NCI-H146 (cell line): ENCODE measurements at regions not wholly inside any gene's neighbourhood (a gene's known extent, or its start where the extent isn't known, plus 50 kb on each side); places are given as distances from the start of the nearest gene placed in this dataset.
"Not testable (repeated sequence)": the region's sequence is repeated elsewhere in the genome, so short reads cannot be mapped to it uniquely, and the experiment has no call there.

ENCODE experiments used
- DNase-seq: peaks from one replicate; lab custom pipeline; 2025; lab: John Stamatoyannopoulos, UW

DNA sequence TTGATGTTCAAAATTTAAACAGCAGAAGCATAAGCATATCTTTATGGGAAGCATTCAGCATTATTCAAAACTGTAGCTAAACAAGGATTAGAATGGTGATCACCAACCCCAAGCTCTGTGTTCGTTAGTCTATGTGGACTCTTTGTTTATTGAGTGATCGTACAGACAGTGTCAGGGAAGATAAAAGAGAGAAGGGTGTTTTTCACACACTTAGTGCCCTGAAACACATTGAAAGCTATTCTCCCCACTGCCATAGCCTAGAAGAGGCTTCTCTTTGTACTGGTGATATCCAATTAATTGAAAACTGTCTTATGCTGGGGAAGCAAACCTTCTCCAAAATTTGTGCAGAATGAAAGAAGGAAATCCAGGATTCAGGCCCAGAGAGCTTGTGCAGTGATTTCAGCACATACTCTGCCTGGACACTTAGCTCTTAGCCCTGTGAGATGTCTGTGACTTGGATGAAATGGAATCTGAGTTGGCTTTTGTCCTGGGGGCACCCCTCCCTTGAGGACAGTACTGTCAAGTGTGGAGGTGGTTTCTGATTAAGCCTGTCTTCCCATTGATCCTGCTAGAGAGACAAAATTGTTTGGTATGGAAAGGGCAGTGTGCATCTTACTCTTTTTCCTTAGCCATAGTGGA lies 125.7 kb upstream of the MTHFD1L start:
- no peak for DNase-seq

DNA sequence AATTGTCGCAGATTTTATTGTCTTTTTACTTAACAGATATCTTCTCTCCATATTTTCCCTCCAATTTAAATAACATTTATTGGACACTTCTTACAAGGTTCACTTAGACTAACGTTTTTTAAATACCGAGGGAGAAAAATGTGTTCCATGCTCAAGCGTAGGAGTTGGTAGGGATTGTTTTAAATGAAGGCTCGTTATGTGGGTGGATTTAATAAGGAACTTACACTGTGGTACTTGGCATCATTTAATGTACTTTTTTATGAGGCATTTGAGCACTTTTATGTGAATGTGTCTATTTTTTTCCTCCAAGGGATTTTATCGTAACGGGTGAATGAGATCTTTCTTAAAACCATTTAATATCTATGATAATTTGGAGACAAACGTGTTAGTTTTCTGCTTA lies 125.0 kb upstream of the MTHFD1L start:
- no peak for DNase-seq

DNA sequence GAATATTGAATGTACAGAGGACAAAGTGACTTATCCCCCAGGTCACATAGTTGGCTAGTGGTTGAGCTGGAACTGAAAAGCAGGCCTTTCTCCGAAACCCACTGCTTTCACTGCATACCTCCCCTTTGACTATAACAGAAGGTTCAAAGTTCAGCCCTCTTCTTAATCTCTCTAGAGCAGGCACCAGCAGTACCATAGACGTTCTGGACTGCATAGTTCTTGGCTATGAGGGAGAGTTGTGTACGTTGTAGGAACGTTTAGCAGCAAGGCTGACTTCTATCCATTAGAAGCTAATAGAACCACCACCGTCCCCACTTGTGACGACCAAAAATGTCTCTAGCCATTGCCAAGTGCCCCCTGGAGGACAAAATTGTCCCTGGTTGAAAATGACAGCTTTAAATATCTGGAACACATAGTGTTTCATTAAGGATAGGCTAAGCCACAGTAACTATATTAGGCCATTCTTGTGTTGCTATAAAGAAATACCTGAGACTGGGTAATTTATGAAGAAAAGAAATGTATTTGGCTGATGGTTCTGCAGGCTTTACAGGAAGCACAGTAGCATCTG lies 123.8 kb upstream of the MTHFD1L start:
- peak; percentile 51 for DNase-seq

DNA sequence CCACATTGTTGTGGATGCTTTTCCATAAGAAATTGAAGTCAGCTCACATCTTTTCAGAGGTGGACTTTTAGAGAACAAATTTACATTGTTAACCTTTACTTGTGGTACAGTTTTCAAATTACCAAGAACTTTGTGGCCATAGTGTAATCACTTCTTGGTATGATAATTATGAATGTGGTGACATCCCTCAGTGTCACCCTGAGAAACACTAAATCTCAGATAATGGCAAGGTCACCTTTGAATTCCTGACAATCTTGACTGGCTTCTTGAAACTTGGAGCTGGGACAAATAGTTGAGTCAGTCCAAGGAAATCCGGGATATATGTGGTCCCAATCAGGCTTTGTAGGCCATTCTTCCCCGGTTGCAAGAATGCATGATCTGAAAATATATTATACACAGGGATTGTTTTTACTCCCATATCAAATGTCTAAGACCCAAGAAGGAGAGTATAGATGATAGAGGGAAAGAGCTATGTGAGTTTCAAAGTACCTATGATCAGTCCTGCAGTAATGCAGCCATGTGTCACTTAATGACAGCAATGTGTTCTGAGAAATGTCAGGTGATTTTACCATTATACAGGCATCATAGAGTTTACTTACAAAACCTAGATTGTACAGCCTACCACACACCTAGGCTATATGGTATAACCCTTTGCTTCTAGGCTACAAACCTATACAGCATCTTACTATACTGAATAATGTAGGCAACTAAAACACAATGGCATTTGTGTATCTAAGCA lies 120.8 kb upstream of the MTHFD1L start:
- no peak for DNase-seq

DNA sequence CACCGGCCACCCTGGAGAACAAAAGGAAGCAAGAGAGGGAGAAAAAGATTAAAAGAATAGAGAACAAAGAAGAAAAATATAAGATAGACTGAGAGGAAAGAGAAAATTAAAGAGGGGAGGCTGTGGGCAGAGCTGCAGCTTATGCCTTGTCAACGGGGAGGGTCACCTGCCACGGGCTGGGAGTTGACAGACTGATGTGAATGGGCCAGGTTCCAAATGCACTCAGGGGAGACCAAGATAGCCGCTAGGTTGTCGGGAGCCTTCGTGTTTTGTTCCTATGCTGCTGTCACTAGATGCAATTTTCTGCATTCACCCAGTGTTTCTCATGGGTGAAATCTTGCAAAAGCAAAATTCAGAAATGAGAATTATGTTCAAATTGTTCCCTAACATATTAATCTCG lies 119.6 kb upstream of the MTHFD1L start:
- DNase-seq = peak; percentile 32

DNA sequence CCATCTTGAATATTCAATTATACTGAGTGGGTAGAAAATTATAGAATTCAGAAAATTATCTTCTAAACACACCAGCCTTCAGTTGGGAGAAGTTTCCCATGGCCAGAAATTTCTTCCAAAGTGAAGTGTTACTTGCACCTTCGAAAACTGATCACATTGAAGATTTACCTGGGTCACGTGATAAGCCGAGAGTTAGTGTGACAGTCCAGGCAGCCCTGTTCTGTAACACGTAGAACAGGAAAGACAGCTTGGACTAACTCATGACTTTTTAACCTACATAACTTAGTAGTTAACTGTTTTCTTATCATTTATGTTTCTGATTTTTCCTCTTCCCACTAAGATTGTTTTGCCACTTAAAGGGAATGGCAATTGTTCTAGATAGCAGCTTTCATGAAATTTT lies 118.3 kb upstream of the MTHFD1L start:
- no peak for DNase-seq

DNA sequence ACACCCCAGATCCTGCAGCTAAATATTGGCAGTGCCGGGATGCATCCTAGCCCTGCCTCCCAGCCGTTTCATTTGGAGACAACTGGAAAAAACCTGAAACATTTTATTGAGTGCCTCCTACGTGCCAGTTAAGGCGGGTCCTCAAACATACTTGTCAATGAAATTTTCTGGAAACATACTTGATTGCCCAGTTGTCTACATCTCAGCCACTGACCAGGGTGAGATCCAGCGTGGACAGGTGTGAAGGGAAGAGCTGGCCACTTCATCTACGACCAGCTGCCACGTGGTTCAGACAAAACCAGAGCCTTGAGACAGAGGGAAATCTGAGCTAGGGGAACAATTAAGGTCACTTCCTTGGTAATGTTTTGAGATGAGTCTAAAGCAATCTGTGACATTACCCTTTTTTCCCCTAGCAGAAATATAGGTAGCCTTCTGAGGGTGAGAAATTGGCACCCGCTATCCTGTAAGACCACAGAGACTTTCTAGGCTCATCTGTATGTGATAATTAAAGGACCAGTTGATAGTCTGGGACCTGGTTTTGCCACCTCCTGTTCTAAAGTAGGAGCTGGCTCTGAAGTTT lies 116.3 kb upstream of the MTHFD1L start:
- no peak for DNase-seq

DNA sequence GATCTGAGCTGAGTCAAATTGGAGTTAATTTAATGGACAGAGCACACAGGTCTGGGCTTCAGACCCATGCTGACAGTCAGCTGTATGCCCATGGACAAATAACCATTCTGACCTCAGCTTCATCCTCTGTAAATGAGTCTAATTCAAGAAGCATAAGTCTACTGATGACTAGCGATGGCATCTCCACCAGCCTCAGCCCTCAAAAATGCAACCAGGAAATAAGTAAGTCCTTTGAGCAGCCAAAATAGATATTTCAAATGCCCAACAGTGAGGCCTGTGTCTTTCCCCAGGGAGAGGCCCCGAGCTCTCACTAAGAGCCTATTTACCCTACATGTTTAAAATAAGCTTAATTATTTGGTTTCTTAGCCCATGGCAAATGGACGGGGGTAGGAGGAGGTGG lies 114.2 kb upstream of the MTHFD1L start:
- DNase-seq = no peak

DNA sequence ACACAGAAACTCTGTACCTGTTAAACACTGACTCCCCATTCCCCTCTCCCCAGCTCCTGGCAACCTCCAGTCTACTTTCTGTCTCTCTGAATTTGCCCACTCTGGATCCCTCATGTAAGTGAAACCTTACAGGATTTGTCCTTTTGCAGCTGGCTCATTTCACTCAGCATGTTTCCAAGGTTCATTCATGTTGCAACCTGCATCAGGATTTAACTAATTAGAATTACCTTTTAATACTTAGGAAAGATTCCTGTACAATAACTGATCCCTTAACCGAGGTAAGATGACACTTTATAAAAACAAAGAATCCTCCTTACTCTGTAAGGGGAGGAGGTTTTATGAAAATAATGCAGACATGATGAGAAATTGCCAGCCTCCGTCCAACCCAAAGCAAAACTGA lies 113.1 kb upstream of the MTHFD1L start:
- peak; percentile 26 for DNase-seq

DNA sequence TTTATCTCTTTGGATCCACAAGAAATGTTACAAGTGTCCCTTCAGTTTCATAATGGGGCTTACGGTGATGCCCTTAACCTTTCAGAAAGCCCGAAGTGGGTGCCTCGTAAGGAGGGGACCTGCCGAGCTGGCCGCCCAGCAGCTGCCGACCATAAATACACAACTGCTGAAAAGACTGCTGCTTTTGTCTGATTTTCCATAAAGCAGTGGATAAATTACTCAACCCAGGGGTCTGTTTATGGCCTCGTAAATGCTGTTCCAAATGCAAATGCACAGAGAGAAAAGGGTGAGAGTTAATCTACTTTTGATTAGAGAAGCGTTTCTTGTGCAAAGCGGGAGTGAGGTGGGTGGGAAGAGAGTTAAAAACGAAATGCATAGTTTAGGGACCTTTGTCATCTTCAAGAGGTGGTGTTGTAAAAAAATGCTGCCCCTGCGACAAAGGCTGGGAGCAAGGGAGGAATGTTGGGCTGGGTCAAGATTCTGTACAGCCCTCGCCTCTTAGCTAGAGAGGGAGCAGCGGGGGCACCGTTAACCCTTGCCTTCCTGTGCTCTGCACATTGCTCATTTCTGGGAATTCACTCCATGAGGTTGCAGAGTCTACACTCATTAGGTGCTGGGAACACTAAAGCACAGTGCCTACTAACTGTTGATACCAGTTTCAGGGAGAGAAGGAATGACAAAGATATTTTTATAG lies 112.0 kb upstream of the MTHFD1L start:
- DNase-seq = peak; percentile 89

DNA sequence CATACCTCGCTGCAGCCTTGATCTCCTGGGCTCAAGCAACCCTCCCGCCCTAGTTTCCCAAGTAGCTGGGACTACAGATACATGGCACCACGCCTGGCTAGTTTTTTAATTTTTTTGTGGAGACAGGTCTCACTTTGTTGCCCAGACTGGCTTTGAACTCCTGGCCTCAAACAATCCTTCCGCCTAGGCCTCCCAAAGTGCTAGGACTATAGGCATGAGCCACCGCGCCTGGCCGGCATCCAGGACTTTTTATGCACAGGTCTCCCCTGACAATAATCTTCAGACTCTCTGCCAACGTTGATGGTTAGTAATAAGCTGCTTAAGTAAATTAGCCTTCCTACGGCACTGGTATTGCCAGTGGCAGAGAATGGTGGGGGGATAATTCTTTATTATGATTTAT lies 110.5 kb upstream of the MTHFD1L start:
- DNase-seq = no peak

DNA sequence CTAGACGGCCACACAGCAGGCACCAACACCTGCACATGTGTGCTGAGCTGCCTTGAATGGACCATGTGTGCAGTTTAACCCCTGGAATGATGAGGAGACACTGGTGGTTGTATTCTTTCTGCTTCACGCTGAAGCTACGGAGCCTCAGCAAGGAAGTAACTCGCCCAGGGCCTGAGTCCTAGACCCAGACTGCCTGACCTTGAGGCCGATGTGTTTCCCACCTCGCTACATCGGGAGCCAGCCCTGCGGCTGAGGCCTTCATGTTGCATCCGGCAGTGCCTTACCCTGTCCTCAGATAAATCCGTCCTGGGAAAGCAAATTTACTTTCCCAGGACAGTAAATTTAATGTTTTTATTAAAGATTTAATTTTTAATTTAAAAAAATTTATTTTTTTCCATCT lies 110.0 kb upstream of the MTHFD1L start:
- DNase-seq = no peak

DNA sequence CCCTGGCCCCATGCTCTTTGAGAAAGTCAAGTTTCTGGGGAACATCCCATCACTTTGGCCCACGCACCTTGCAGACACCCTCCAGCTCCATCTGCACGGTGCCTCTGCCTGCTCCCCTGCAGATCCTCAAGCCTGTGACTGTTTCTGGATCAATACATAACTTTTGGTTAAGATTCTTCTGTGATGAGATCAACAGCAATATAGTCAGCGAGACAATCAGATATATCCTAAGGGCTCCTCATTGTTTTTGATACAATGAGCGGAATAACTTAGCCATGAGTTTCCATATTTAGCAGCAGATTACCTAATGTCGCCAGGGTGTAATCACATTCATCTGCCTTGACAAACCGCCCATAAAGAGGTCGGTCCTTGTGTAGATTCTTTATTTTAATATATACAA lies 109.3 kb upstream of the MTHFD1L start:
- DNase-seq = no peak

DNA sequence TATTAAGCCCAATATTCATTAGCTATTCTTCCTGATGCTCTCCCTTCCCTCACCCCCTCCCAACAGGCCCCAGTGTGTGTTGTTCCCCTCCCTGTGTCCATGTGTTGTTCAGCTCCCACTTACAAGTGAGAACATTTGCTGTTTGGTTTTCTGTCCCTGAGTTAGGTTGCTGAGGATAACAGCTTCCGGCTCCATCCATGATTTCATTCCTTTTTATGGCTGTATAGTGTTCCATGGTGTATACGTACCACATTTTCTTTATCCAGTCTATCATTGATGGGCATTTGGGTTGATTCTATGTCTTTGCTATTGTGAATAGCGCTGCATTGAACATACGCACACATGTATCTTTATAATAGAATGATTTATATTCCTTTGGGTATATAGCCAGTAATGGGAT lies 107.7 kb upstream of the MTHFD1L start:
- DNase-seq = not testable (repeated sequence)

DNA sequence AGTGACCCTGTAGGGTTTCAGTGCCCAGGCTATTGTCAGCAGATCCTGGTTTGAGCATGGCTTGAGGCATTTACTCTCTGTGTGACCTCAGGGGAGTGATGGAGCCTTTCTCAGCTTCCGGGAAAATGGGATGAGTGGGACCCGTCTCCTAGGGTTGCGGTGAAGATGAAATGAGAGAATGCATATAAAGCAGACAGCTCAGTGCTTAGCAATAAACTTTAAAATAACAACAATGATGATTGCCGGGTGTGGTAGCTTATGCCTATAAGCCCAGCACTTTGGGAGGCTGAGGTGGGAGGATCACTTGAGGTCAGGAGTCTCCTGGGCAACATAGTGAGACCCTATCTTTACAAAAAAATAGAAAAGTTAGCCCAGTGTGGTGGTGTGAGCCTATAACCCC lies 106.0 kb upstream of the MTHFD1L start:
- DNase-seq = no peak

DNA sequence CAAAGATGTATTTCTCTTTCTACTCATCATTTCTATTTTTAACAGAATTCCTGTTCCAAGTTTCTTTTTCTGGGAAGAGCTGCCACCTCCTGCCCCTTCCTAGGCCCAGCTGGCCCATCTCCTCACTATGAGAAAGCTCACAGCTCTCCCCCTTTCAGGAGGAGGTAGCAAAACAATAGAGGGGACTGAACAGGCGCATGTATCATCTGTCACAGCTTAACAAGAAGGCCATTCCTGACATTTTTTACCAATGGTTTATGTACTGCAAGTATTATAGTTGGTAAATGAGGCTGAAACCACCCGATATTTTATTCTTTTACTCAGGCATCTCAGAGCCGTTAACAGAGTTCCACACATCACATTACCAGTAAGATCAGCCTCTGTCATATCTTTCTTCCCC lies 103.7 kb upstream of the MTHFD1L start:
- no peak for DNase-seq

DNA sequence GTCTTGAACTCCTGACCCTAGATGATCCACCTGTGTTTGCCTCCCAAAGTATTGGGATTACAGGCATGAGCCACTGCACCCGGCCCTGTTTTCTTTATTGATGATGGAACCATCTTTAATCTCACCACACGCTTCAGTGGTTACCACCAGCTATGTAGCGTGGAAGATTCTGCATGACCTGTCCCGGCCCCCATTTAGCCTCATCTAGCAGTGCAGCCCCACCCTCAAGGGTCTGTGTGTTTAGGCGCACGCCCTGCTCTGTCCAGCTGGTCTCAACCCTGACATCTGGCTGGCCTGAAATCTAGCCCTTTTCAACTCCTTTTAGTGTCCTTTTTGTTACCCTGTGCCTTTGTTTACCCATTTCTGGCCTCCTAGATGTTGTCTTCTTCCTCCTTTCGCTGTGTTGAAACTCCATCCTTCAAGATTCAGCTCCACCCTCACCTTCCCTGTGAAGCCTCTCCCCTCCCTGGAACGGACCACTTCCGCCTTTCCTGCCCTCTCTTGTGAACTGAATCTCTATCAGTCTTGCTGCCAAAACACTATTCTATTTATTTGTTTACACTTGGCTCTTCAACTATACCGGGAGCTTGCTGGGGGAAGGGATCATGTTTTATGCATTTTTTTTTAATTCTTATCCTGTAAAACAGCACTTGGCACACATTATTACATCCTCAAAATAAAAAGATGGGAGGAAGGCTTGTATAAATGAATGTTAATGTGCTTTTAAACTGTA lies 101.0 kb upstream of the MTHFD1L start:
- DNase-seq = no peak

DNA sequence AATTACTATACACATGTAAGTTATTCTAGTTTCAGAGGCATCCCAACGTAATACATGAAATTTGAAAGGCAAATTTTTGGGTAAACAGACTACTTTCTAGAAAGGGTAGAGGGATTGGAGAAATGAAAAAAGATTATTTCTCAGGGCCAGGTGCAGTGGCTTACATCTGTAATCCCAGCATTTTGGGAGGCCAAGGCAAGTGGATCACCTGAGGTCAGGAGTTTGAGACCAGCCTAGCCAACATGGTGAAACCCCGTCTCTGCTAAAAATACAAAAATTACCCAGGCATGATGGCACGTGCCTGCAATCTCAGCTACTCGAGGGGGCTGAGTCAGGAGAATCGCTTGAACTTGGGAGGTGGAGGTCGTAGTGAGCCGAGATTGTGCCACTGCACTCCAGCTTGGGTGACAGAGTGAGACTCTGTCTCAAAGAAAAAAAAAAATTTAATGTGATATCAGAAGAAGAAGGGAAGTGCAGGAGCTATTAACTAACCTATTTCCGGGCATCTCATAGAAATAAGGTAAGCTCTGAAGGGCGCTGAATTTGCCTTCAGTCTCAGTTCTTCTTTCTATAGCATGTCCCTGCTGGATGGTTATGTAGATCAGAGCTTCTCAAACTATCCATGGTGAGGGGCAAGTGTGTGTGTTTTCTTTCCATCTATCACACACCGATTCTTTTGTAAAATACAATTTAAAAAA lies 100.3 kb upstream of the MTHFD1L start:
- DNase-seq = no peak

DNA sequence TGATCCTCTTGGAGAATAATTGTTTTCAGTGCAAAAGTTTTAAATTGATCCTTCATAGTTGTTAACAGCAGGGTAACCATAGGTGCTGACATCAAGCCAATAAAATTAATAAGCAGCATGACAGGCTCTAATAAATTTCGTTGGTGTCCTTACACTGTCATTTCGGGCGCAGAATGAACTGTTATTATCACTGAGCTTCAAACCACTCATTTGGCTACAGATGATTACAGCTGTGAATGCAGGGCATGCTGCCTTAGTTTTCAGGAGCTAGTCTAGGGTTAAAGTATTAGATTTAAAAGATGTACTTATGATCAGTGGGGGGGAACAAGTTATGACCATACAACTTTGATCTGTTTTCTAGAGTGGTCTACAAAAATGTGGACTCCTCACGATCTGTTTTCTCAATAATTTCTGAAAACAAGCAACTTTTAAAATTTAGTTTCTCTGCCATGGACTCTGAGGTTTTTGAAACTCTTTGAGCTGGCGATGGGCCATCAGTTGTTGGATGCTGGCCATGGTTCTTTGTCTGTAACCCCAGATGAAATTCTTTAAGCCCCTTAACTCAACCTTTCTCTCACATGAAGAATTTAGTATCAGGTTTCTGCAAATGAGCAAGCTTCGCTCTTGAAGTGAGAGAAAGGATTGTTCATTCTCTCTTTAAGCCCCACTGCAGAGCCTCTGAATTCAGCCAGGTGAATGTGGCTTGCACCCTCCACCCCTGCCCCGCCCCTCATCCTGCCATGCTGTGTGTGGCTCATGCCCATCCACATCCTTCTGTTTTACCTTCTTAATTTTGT lies 99.1 kb upstream of the MTHFD1L start:
- no peak for DNase-seq

DNA sequence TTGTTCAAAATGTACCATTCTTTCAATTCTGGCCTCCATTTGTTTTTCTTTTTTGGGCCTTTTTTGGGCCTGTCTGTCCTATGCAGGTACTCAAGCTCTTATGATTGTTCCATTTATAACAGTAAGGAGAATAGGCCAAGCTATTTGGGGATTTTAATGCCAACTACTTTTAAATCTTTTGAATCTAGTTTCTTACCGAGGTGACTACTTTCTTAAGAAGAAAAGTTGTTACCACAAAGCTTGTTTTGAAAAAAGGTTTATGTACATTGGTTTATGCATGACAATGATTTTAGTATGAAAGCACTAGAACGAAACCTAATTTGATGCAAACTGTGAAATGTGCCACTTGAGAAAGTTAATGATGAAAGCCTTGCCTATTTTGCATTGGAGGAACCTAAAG lies 98.3 kb upstream of the MTHFD1L start:
- no peak for DNase-seq
